K562 (cell line): ENCODE measurements at regions not wholly inside any gene's neighbourhood (a gene's known extent, or its start where the extent isn't known, plus 50 kb on each side); places are given as distances from the start of the nearest gene placed in this dataset.
"Not testable (repeated sequence)": the region's sequence is repeated elsewhere in the genome, so short reads cannot be mapped to it uniquely, and the experiment has no call there.

Source experiments
- FOXP1 ChIP-seq: sonication (generic); formaldehyde crosslinking; IDR thresholded peaks from 2 replicates; pipeline ENCODE4 v1.8.0; 2022; ENCODE audit warnings: mild to moderate bottlenecking, missing genetic modification reagents
- POLR2A ChIP-seq: fragments of 450-650 bp; conservative IDR thresholded peaks from 2 replicates; pipeline ENCODE4 v1.6.1; 2016
- SIRT6 ChIP-seq: IDR thresholded peaks from one replicate; pipeline ENCODE4 v1.6.1; 2012; ENCODE audit warnings: low read depth, mild to moderate bottlenecking, control low read depth, inconsistent platforms, low read length, moderate library complexity
- SMAD1 ChIP-seq: fragments of 150-350 bp; IDR thresholded peaks from 2 replicates; pipeline ENCODE4 v1.6.1; 2014; ENCODE audit warnings: low read length, low read depth; ENCODE audit not compliant: partially characterized antibody
- TAF1 ChIP-seq: IDR thresholded peaks from 2 replicates; pipeline ENCODE4 v1.6.1; 2011; ENCODE audit warnings: mild to moderate bottlenecking, low read length, moderate library complexity; ENCODE audit not compliant: insufficient read depth, control insufficient read depth, severe bottlenecking; ENCODE audit errors: extremely low read depth
- TAF9B ChIP-seq: fragments of 450-650 bp; IDR thresholded peaks from 2 replicates; pipeline ENCODE4 v1.6.1; 2018; ENCODE audit warnings: mild to moderate bottlenecking; ENCODE audit not compliant: partially characterized antibody
- TF ChIP-seq, protein P1 (sequence below), 3 experiments: IDR thresholded peaks in 2 of 3; conservative IDR thresholded peaks in 1 of 3; 2 replicates each; pipeline ENCODE4 v1.5.1; 2011 to 2012; ENCODE audit warnings: low read length in 3 of 3, mild to moderate bottlenecking in 3 of 3, control low read depth in 2 of 3, improper control_type of control experiment in 1 of 3, inconsistent platforms in 1 of 3, low read depth in 1 of 3, mixed read lengths in 1 of 3, moderate library complexity in 1 of 3; ENCODE audit not compliant: insufficient read depth in 2 of 3

DNA sequence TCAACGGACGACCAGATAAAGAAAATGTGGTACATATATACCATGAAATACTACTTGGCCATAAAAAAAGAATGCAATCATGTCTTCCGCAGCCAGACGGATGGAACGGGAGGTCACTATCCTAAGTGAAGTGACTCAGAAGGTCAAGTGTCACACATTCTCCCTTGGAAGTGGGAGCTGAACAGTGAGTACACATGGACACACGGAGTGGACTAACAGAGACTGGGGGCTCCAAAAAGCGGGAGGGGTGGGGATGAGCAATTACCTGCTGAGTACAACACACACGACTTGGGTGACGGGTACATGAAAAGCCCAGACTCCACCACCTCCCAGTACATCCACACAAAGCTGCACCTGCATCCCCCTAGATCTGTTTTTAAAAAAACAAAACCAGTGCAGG is 62.5 kb upstream of the TNK2 start:
- TF ChIP-seq, protein P1, sequence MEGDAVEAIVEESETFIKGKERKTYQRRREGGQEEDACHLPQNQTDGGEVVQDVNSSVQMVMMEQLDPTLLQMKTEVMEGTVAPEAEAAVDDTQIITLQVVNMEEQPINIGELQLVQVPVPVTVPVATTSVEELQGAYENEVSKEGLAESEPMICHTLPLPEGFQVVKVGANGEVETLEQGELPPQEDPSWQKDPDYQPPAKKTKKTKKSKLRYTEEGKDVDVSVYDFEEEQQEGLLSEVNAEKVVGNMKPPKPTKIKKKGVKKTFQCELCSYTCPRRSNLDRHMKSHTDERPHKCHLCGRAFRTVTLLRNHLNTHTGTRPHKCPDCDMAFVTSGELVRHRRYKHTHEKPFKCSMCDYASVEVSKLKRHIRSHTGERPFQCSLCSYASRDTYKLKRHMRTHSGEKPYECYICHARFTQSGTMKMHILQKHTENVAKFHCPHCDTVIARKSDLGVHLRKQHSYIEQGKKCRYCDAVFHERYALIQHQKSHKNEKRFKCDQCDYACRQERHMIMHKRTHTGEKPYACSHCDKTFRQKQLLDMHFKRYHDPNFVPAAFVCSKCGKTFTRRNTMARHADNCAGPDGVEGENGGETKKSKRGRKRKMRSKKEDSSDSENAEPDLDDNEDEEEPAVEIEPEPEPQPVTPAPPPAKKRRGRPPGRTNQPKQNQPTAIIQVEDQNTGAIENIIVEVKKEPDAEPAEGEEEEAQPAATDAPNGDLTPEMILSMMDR (IDR thresholded peaks at IDR 0.05 in 2 of 3, conservative IDR thresholded peaks at IDR 0.05 in 1 of 3; ENCODE audit: insufficient read depth in 2 of 3, low read depth in 1 of 3, low read length in 3 of 3): not testable (repeated sequence)
- TF ChIP-seq TAF9B; FOXP1 (CRISPR knock-in tag); SIRT6; POLR2A; TAF1; SMAD1: not testable (repeated sequence)
